Keratinocyte (primary cell): ENCODE measurements at regions not wholly inside any gene's neighbourhood (a gene's known extent, or its start where the extent isn't known, plus 50 kb on each side); places are given as distances from the start of the nearest gene placed in this dataset.

ENCODE experiments used
- EZH2 ChIP-seq: IDR thresholded peaks from one replicate; pipeline ENCODE4 v1.6.1; 2012; ENCODE audit warnings: inconsistent platforms, mild to moderate bottlenecking, low read length, moderate library complexity
- TF ChIP-seq, protein P1 (sequence below), 3 experiments: IDR thresholded peaks in 1 of 3; conservative IDR thresholded peaks in 1 of 3; optimal IDR thresholded peaks in 1 of 3; 2 replicates in 2 of 3; 3 replicates in 1 of 3; pipeline versions ENCODE3 to v1.5.1; 2011; ENCODE audit warnings: low read length in 3 of 3, mild to moderate bottlenecking in 3 of 3, moderate library complexity in 2 of 3, control low read depth in 1 of 3, inconsistent platforms in 1 of 3; ENCODE audit not compliant: insufficient read depth in 2 of 3; ENCODE audit errors: extremely low read depth in 1 of 3

DNA sequence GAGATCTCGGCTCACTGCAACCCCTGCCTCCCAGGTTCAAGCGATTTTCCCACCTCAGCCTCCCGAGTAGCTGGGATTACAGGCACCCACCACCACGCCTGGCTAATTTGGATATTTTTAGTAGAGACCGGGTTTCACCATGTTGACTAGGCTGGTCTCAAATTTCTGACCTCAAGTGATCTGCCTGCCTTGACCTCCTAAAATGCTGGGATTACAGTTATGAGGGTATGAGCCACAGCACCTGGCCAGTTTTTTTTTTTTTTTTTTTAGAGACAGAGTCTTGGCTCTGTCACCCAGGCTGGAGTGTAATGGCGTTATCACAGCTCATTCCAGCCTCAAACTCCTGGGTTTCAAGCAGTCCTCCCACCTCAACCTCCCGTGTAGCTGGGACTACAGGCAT is 54.9 kb upstream of the PRR5 start:
- TF ChIP-seq EZH2 = no peak
- TF ChIP-seq, protein P1, sequence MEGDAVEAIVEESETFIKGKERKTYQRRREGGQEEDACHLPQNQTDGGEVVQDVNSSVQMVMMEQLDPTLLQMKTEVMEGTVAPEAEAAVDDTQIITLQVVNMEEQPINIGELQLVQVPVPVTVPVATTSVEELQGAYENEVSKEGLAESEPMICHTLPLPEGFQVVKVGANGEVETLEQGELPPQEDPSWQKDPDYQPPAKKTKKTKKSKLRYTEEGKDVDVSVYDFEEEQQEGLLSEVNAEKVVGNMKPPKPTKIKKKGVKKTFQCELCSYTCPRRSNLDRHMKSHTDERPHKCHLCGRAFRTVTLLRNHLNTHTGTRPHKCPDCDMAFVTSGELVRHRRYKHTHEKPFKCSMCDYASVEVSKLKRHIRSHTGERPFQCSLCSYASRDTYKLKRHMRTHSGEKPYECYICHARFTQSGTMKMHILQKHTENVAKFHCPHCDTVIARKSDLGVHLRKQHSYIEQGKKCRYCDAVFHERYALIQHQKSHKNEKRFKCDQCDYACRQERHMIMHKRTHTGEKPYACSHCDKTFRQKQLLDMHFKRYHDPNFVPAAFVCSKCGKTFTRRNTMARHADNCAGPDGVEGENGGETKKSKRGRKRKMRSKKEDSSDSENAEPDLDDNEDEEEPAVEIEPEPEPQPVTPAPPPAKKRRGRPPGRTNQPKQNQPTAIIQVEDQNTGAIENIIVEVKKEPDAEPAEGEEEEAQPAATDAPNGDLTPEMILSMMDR (optimal IDR thresholded peaks at IDR 0.05 in 1 of 3, IDR thresholded peaks at IDR 0.05 in 1 of 3, conservative IDR thresholded peaks at IDR 0.05 in 1 of 3; ENCODE audit: extremely low read depth in 1 of 3, insufficient read depth in 2 of 3, low read length in 3 of 3) = no peak
